ENCODE measurements at regions not wholly inside any gene's neighbourhood (a gene's known extent, or its start where the extent isn't known, plus 50 kb on each side); places are given as distances from the start of the nearest gene placed in this dataset.

- Histone ChIP-seq H3K36me3 (ENCODE audit: control insufficient read depth, insufficient read depth, low read length) (no peaks in the 10 kb centered on the region), H3K9me3 (ENCODE audit: control insufficient read depth, low read length) (peaks cover 13% of the 10 kb centered on the region), H3K9ac (ENCODE audit: extremely low read depth, low read length, poor library complexity, severe bottlenecking) (no peak overlapping the region), H3K4me3 (ENCODE audit: low read length) (no peak overlapping the region), H3K4me1 (ENCODE audit: control insufficient read depth, insufficient read depth, low read length) (no peaks in the 10 kb centered on the region), H3K27ac (ENCODE audit: low read depth, low read length) (no peak overlapping the region), H3K27me3 (ENCODE audit: control insufficient read depth, insufficient read depth, low read length, poor library complexity, severe bottlenecking) (no peaks in the 10 kb centered on the region)
- no peaks in the 10 kb centered on the region for H3K36me3 Mint-ChIP-seq (ENCODE audit: low read depth)
- no peaks in the 10 kb centered on the region for H3K27me3 Mint-ChIP-seq (ENCODE audit: insufficient read depth)
- no peak for TF ChIP-seq CTCF (conservative IDR thresholded peaks at IDR 0.05)
- 90% methylated on average over 4 of the region's 4 CpGs for WGBS, 2 experiments (ENCODE audit: insufficient coverage in 1 of 2, insufficient read length in 1 of 2)
- no peaks in the 10 kb centered on the region for H3K9me3 Mint-ChIP-seq
- H3K27ac Mint-ChIP-seq = no peak overlapping the region
- H3K4me1 Mint-ChIP-seq = peaks cover 26% of the 10 kb centered on the region
- no peak overlapping the region for H3K4me3 Mint-ChIP-seq
- no peak for DNase-seq
Measured at GRCh38 chr1:30165116-30165515, 558.3 kb downstream of the MATN1 start.

GRCh38 chr1:30164693-30165092, 558.7 kb downstream of the MATN1 start:
- WGBS, 2 experiments (ENCODE audit: insufficient coverage in 1 of 2, insufficient read length in 1 of 2) = 85 to 100% methylated on average over 3 to 4 of the region's 4 CpGs
- Histone ChIP-seq H3K4me1 (ENCODE audit: control insufficient read depth, insufficient read depth, low read length) (no peaks in the 10 kb centered on the region), H3K36me3 (ENCODE audit: control insufficient read depth, insufficient read depth, low read length) (no peaks in the 10 kb centered on the region), H3K9me3 (ENCODE audit: control insufficient read depth, low read length) (peaks cover 13% of the 10 kb centered on the region), H3K27ac (ENCODE audit: low read depth, low read length) (no peak overlapping the region), H3K27me3 (ENCODE audit: control insufficient read depth, insufficient read depth, low read length, poor library complexity, severe bottlenecking) (no peaks in the 10 kb centered on the region), H3K9ac (ENCODE audit: extremely low read depth, low read length, poor library complexity, severe bottlenecking) (no peak overlapping the region), H3K4me3 (ENCODE audit: low read length) (no peak overlapping the region)
- Mint-ChIP-seq H3K27ac (no peak overlapping the region), H3K9me3 (no peaks in the 10 kb centered on the region), H3K36me3 (ENCODE audit: low read depth) (no peaks in the 10 kb centered on the region), H3K4me1 (peaks cover 26% of the 10 kb centered on the region), H3K4me3 (no peak overlapping the region), H3K27me3 (ENCODE audit: insufficient read depth) (no peaks in the 10 kb centered on the region)
- no peak for DNase-seq
- TF ChIP-seq CTCF (conservative IDR thresholded peaks at IDR 0.05) = no peak

GRCh38 chr1:30162565-30162964, 560.8 kb downstream of the MATN1 start:
- Histone ChIP-seq H3K4me3 (ENCODE audit: low read length) (no peak overlapping the region), H3K4me1 (ENCODE audit: control insufficient read depth, insufficient read depth, low read length) (no peaks in the 10 kb centered on the region), H3K36me3 (ENCODE audit: control insufficient read depth, insufficient read depth, low read length) (no peaks in the 10 kb centered on the region), H3K27ac (ENCODE audit: low read depth, low read length) (no peak overlapping the region), H3K9ac (ENCODE audit: extremely low read depth, low read length, poor library complexity, severe bottlenecking) (no peak overlapping the region), H3K9me3 (ENCODE audit: control insufficient read depth, low read length) (peaks cover 8% of the 10 kb centered on the region), H3K27me3 (ENCODE audit: control insufficient read depth, insufficient read depth, low read length, poor library complexity, severe bottlenecking) (no peaks in the 10 kb centered on the region)
- 83 to 98% methylated on average over 1 to 2 of the region's 2 CpGs for WGBS, 2 experiments (ENCODE audit: insufficient coverage in 1 of 2, insufficient read length in 1 of 2)
- Mint-ChIP-seq H3K27ac (no peak overlapping the region), H3K27me3 (ENCODE audit: insufficient read depth) (no peaks in the 10 kb centered on the region), H3K36me3 (ENCODE audit: low read depth) (no peaks in the 10 kb centered on the region), H3K4me1 (peaks cover 37% of the 10 kb centered on the region), H3K9me3 (no peaks in the 10 kb centered on the region), H3K4me3 (no peak overlapping the region)
- DNase-seq = no peak
- TF ChIP-seq CTCF (conservative IDR thresholded peaks at IDR 0.05) = no peak

Measured in endodermal cell (in vitro differentiated cells).